ENCODE measurements at regions not wholly inside any gene's neighbourhood (a gene's known extent, or its start where the extent isn't known, plus 50 kb on each side); places are given as distances from the start of the nearest gene placed in this dataset.

DNA sequence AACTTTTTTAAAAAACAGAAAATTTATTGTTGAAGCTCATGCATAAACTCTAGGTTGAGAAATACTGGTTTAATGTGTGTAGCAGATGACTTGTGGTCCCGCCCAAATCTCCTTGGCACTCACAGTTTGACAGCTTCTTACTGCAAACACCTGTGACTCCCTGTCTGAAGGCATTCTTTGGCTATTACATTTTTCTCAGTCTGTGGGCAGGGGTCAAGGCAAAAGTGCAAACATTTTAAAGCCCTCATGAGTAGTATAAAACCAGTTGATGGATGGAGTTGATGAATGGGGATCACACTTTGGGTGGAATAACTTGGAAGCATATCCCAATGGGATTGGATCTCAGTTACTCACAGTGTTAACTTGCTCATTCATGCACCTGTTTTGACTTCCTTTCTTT, 1007.0 kb upstream of the NUDT12 start:
- intact Hi-C loops (cut with micrococcal nuclease): no loop called here
- Histone ChIP-seq H3K4me2 (ENCODE audit: low read length) (no peak overlapping the region), H3K9me2 (ENCODE audit: insufficient read depth) (no peaks in the 10 kb centered on the region), H3K27me3 (ENCODE audit: insufficient read depth, low read length) (no peaks in the 10 kb centered on the region), H3K27ac (ENCODE audit: low read depth, low read length) (no peak overlapping the region), H2AFZ (ENCODE audit: low read depth, low read length, poor library complexity, severe bottlenecking) (no peak overlapping the region), H3K9ac (ENCODE audit: low read length) (no peak overlapping the region), H3K4me3 (replicated peaks in 1 of 2; ENCODE audit: low read depth in 1 of 2, low read length in 2 of 2) (no peak overlapping the region), H4K20me1 (ENCODE audit: insufficient read depth) (no peaks in the 10 kb centered on the region), H3K9me3 (ENCODE audit: control insufficient read depth in 1 of 2, insufficient read depth in 1 of 2, low read depth in 1 of 2, low read length in 2 of 2) (no peaks in the 10 kb centered on the region), H3K36me3 (ENCODE audit: control insufficient read depth in 1 of 2, insufficient read depth in 2 of 2, low read length in 2 of 2) (no peaks in the 10 kb centered on the region), H3K4me1 (ENCODE audit: control insufficient read depth in 1 of 2, insufficient read depth in 2 of 2, low read length in 2 of 2) (no peaks in the 10 kb centered on the region), H3K79me2 (ENCODE audit: insufficient read depth, low read length) (no peaks in the 10 kb centered on the region)
- DNase-seq (ENCODE audit: low read depth, low spot score) (no peak), ATAC-seq (no peak)
- TF ChIP-seq SRF (IDR thresholded peaks at IDR 0.05; ENCODE audit: low read depth) (no peak), EZH2phosphoT487 (IDR thresholded peaks at IDR 0.05; ENCODE audit: borderline replicate concordance) (no peak), TCF7L2 (IDR thresholded peaks at IDR 0.05; ENCODE audit: borderline replicate concordance, extremely low read depth, insufficient read depth, insufficient read length) (no peak), SIN3A (IDR thresholded peaks at IDR 0.05; ENCODE audit: low read depth) (no peak)
- ChIA-PET RAD21 (ENCODE audit: low non-redundant PET in 1 of 2, low total read pairs in 2 of 2, uncharacterized antibody in 2 of 2, unreplicated experiment in 2 of 2) (no interaction called here), POLR2A (no interaction called here), CTCF (no interaction called here)
- BruUV-seq (replicated peaks): no TSS peak

DNA sequence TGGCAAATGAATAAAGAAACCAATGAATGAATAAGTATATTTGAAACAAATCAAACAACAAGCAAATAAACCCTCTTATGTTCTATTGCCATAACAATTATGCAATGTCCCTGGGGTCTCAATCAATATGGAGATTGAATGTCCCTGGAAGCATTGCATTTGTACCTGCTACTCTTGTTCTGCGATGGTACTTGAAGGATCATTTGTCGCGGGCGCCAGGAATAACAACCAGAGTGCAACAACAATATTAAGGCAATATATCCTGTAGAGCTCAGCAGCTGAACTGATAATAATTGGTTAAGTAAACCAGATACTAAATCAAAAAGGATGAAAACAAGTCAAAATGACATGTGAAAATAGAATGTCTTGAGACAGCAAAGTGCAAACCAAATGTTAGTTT, 1001.9 kb upstream of the NUDT12 start:
- no peak overlapping the region for H3K4me3 ChIP-seq (replicated peaks in 1 of 2; ENCODE audit: low read depth in 1 of 2, low read length in 2 of 2)
- POLR2A ChIA-PET: no interaction called here
- H3K4me1 ChIP-seq (ENCODE audit: control insufficient read depth in 1 of 2, insufficient read depth in 2 of 2, low read length in 2 of 2): no peaks in the 10 kb centered on the region
- H2AFZ ChIP-seq (ENCODE audit: low read depth, low read length, poor library complexity, severe bottlenecking): no peak overlapping the region
- H3K9me2 ChIP-seq (ENCODE audit: insufficient read depth): no peaks in the 10 kb centered on the region
- H3K27me3 ChIP-seq (ENCODE audit: insufficient read depth, low read length): no peaks in the 10 kb centered on the region
- BruUV-seq (replicated peaks): no TSS peak
- no peaks in the 10 kb centered on the region for H3K9me3 ChIP-seq (ENCODE audit: control insufficient read depth in 1 of 2, insufficient read depth in 1 of 2, low read depth in 1 of 2, low read length in 2 of 2)
- CTCF ChIA-PET: no interaction called here
- ATAC-seq (no peak), DNase-seq (ENCODE audit: low read depth, low spot score) (no peak)
- H3K27ac ChIP-seq (ENCODE audit: low read depth, low read length): no peak overlapping the region
- H3K79me2 ChIP-seq (ENCODE audit: insufficient read depth, low read length): no peaks in the 10 kb centered on the region
- H4K20me1 ChIP-seq (ENCODE audit: insufficient read depth): no peaks in the 10 kb centered on the region
- no peaks in the 10 kb centered on the region for H3K36me3 ChIP-seq (ENCODE audit: control insufficient read depth in 1 of 2, insufficient read depth in 2 of 2, low read length in 2 of 2)
- RAD21 ChIA-PET (ENCODE audit: low non-redundant PET in 1 of 2, low total read pairs in 2 of 2, uncharacterized antibody in 2 of 2, unreplicated experiment in 2 of 2): no interaction called here
- no peak overlapping the region for H3K4me2 ChIP-seq (ENCODE audit: low read length)
- intact Hi-C loops (cut with micrococcal nuclease): no loop called here
- H3K9ac ChIP-seq (ENCODE audit: low read length): no peak overlapping the region
- no peak for TF ChIP-seq RAD21 (IDR thresholded peaks at IDR 0.05; ENCODE audit: low read depth)
- TF ChIP-seq SIN3A (IDR thresholded peaks at IDR 0.05; ENCODE audit: low read depth): no peak
- no peak for TF ChIP-seq EZH2 (IDR thresholded peaks at IDR 0.05)
- TF ChIP-seq FOSL1 (IDR thresholded peaks at IDR 0.05; ENCODE audit: low read depth): no peak
- TF ChIP-seq, protein P1, sequence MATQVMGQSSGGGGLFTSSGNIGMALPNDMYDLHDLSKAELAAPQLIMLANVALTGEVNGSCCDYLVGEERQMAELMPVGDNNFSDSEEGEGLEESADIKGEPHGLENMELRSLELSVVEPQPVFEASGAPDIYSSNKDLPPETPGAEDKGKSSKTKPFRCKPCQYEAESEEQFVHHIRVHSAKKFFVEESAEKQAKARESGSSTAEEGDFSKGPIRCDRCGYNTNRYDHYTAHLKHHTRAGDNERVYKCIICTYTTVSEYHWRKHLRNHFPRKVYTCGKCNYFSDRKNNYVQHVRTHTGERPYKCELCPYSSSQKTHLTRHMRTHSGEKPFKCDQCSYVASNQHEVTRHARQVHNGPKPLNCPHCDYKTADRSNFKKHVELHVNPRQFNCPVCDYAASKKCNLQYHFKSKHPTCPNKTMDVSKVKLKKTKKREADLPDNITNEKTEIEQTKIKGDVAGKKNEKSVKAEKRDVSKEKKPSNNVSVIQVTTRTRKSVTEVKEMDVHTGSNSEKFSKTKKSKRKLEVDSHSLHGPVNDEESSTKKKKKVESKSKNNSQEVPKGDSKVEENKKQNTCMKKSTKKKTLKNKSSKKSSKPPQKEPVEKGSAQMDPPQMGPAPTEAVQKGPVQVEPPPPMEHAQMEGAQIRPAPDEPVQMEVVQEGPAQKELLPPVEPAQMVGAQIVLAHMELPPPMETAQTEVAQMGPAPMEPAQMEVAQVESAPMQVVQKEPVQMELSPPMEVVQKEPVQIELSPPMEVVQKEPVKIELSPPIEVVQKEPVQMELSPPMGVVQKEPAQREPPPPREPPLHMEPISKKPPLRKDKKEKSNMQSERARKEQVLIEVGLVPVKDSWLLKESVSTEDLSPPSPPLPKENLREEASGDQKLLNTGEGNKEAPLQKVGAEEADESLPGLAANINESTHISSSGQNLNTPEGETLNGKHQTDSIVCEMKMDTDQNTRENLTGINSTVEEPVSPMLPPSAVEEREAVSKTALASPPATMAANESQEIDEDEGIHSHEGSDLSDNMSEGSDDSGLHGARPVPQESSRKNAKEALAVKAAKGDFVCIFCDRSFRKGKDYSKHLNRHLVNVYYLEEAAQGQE (IDR thresholded peaks at IDR 0.05; ENCODE audit: low read depth): no peak
- no peak for TF ChIP-seq EGR1 (IDR thresholded peaks at IDR 0.05; ENCODE audit: low read depth)
- TF ChIP-seq CEBPB (IDR thresholded peaks at IDR 0.05; ENCODE audit: low read depth): no peak
- TF ChIP-seq, protein P2, sequence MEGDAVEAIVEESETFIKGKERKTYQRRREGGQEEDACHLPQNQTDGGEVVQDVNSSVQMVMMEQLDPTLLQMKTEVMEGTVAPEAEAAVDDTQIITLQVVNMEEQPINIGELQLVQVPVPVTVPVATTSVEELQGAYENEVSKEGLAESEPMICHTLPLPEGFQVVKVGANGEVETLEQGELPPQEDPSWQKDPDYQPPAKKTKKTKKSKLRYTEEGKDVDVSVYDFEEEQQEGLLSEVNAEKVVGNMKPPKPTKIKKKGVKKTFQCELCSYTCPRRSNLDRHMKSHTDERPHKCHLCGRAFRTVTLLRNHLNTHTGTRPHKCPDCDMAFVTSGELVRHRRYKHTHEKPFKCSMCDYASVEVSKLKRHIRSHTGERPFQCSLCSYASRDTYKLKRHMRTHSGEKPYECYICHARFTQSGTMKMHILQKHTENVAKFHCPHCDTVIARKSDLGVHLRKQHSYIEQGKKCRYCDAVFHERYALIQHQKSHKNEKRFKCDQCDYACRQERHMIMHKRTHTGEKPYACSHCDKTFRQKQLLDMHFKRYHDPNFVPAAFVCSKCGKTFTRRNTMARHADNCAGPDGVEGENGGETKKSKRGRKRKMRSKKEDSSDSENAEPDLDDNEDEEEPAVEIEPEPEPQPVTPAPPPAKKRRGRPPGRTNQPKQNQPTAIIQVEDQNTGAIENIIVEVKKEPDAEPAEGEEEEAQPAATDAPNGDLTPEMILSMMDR (IDR thresholded peaks at IDR 0.05 in 2 of 3, conservative IDR thresholded peaks at IDR 0.05 in 1 of 3; ENCODE audit: borderline replicate concordance in 1 of 3, insufficient read depth in 1 of 3, low read depth in 2 of 3, low read length in 2 of 3): no peak
- TF ChIP-seq POLR2A (IDR thresholded peaks at IDR 0.05; ENCODE audit: borderline replicate concordance, extremely low read depth, insufficient read depth, insufficient read length): no peak

Measured in HCT116 (cell line).